B cell (primary cell): ENCODE measurements at regions not wholly inside any gene's neighbourhood (a gene's known extent, or its start where the extent isn't known, plus 50 kb on each side); places are given as distances from the start of the nearest gene placed in this dataset.

Experiments
- ATAC-seq: fragments of 200-7000 bp; cut with Tn5 transposase; one replicate; pipeline ENCODE4 v1.10.0; 2021; ENCODE audit warnings: low read depth, mild to moderate bottlenecking, moderate number of reproducible peaks, moderate library complexity
- CTCF ChIA-PET: fragments of 350-600 bp; sonication (Branson Sonifier 250); formaldehyde crosslinking; loops from one replicate; lab custom pipeline; 2021; ENCODE audit warnings: antibody characterized with exemption, inconsistent platforms; lab: Charles Lee
- POLR2A ChIA-PET: fragments of 350-600 bp; sonication (Branson Sonifier 250); formaldehyde crosslinking; loops from one replicate; lab custom pipeline; 2021; ENCODE audit warnings: antibody characterized with exemption; lab: Charles Lee
- DNase-seq: peaks from one replicate; pipeline ENCODE4 v3.0.0; 2013
- H2AFZ ChIP-seq: 2 replicates; pipeline ENCODE4 v1.6.1; 2012; ENCODE audit warnings: mild to moderate bottlenecking, low read depth, low read length; ENCODE audit not compliant: insufficient read depth, poor library complexity, severe bottlenecking
- H3K27ac ChIP-seq, 2 donors: 1 replicate in 1 of 2; 2 replicates in 1 of 2; pipeline ENCODE4 v1.5.1; 2012 to 2013; ENCODE audit warnings: low read length in 2 of 2, mild to moderate bottlenecking in 2 of 2, moderate library complexity in 1 of 2
- H3K27me3 ChIP-seq, 4 experiments: fragments of 200-600 bp in 1 of 4; sonication (generic) in 1 of 4; replicated peaks in 1 of 4; 1 replicate in 2 of 4; 2 replicates in 2 of 4; pipeline versions ENCODE4 v1.6.1 to v1.7.0; 2013 to 2016; ENCODE audit warnings: low read length in 3 of 4, mild to moderate bottlenecking in 2 of 4, mixed read lengths in 1 of 4, moderate library complexity in 1 of 4; ENCODE audit not compliant: insufficient read depth in 4 of 4, control insufficient read depth in 3 of 4; ENCODE audit errors: control extremely low read depth in 1 of 4
- H3K36me3 ChIP-seq, 2 experiments: replicated peaks in 1 of 2; 1 replicate in 1 of 2; 2 replicates in 1 of 2; pipeline versions ENCODE4 v1.6.1 to v1.7.1; 2013; ENCODE audit warnings: low read length in 1 of 2; ENCODE audit not compliant: insufficient read depth in 2 of 2, control insufficient read depth in 1 of 2; ENCODE audit errors: control extremely low read depth in 1 of 2, extremely low read depth in 1 of 2
- H3K4me1 ChIP-seq, 2 donors: fragments of 200-600 bp in 1 of 2; sonication (generic) in 1 of 2; 1 replicate in 1 of 2; 2 replicates in 1 of 2; pipeline versions ENCODE4 v1.5.1 to v1.6.1; 2013 to 2017; ENCODE audit warnings: low read length in 2 of 2; ENCODE audit not compliant: control insufficient read depth in 2 of 2, insufficient read depth in 2 of 2
- H3K4me2 ChIP-seq: replicated peaks from 2 replicates; pipeline ENCODE3; 2012; ENCODE audit warnings: mild to moderate bottlenecking, low read depth, low read length; ENCODE audit not compliant: poor library complexity, severe bottlenecking
- H3K4me3 ChIP-seq, 5 experiments: fragments of 200-600 bp in 1 of 5; sonication (generic) in 1 of 5; 1 replicate in 3 of 5; 2 replicates in 2 of 5; pipeline versions ENCODE4 v1.5.1 to v1.7.0; 2011 to 2016; ENCODE audit warnings: low read length in 4 of 5, mild to moderate bottlenecking in 4 of 5, low read depth in 2 of 5, control low read depth in 1 of 5, moderate library complexity in 1 of 5; ENCODE audit not compliant: insufficient read depth in 1 of 5; ENCODE audit errors: control extremely low read depth in 1 of 5, extremely low read depth in 1 of 5
- H3K79me2 ChIP-seq: fragments of 200-600 bp; sonication (generic); one replicate; pipeline ENCODE4 v1.6.0; 2016; ENCODE audit warnings: low read length; ENCODE audit not compliant: control insufficient read depth, insufficient read depth
- H3K9ac ChIP-seq: fragments of 200-600 bp; sonication (generic); 2 replicates; pipeline ENCODE4 v1.6.1; 2017; ENCODE audit warnings: mild to moderate bottlenecking, low read length, moderate library complexity
- H3K9me3 ChIP-seq, 3 donors: one replicate each; pipeline versions ENCODE4 v1.6.1 to v1.7.1; 2013; ENCODE audit warnings: low read length in 2 of 3; ENCODE audit not compliant: control insufficient read depth in 2 of 3, insufficient read depth in 1 of 3; ENCODE audit errors: control extremely low read depth in 1 of 3
- H4K20me1 ChIP-seq: 2 replicates; pipeline ENCODE4 v1.6.0; 2012; ENCODE audit warnings: mild to moderate bottlenecking, low read length; ENCODE audit not compliant: insufficient read depth, control insufficient read depth, poor library complexity, severe bottlenecking
- H3K27ac Mint-ChIP-seq: one replicate; pipeline ENCODE4 v1.8.0; 2021; ENCODE audit warnings: mixed read lengths
- H3K27me3 Mint-ChIP-seq: one replicate; pipeline ENCODE4 v1.8.0; 2021; ENCODE audit warnings: mixed read lengths
- H3K4me1 Mint-ChIP-seq: one replicate; pipeline ENCODE4 v1.8.0; 2021; ENCODE audit warnings: mixed read lengths
- H3K4me3 Mint-ChIP-seq: one replicate; pipeline ENCODE4 v1.8.0; 2021; ENCODE audit warnings: mixed read lengths
- H3K9me3 Mint-ChIP-seq: one replicate; pipeline ENCODE4 v1.8.0; 2022; ENCODE audit warnings: mixed read lengths; ENCODE audit not compliant: insufficient read depth
- CTCF ChIP-seq: fragments of 200-600 bp; IDR thresholded peaks from one replicate; pipeline ENCODE4 v1.8.0; 2022; ENCODE audit warnings: antibody characterized with exemption, mild to moderate bottlenecking
- EZH2 ChIP-seq: IDR thresholded peaks from 2 replicates; pipeline ENCODE4 v1.6.1; 2012; ENCODE audit warnings: borderline replicate concordance, low read depth, mild to moderate bottlenecking, moderate library complexity, low read length; ENCODE audit not compliant: insufficient read depth, poor library complexity, severe bottlenecking
- WGBS: methylation state at CpG from one replicate; pipeline ENCODE4 v1.1.5; 2013; ENCODE audit warnings: missing lambda C conversion rate; ENCODE audit not compliant: insufficient coverage; 5-methylcytosine and 5-hydroxymethylcytosine counted together
- intact Hi-C: fragments of 100-400 bp; cut with micrococcal nuclease; formaldehyde crosslinking; loops from one replicate; pipeline ENCODE4 v1.10.0; 2022

- H3K27me3 Mint-ChIP-seq: no peaks in the 10 kb centered on the region
- H3K4me2 ChIP-seq: no peak overlapping the region
- no peak overlapping the region for H3K4me3 Mint-ChIP-seq
- H3K9me3 ChIP-seq: no peaks in the 10 kb centered on the region
- H3K4me1 ChIP-seq: no peaks in the 10 kb centered on the region
- H3K4me1 Mint-ChIP-seq: peaks cover 4% of the 10 kb centered on the region
- no peak overlapping the region for H3K9ac ChIP-seq
- H3K27ac ChIP-seq: no peak overlapping the region
- intact Hi-C loops: no loop called here
- no peak for ATAC-seq
- no peak overlapping the region for H3K27ac Mint-ChIP-seq
- no peak for TF ChIP-seq EZH2
- no peak for TF ChIP-seq CTCF
- no CpG with 5 or more reads among the region's 2 CpGs for WGBS
- H3K4me3 ChIP-seq: no peak overlapping the region
- DNase-seq: no peak
- H3K79me2 ChIP-seq: no peaks in the 10 kb centered on the region
- H2AFZ ChIP-seq: no peak overlapping the region
- ChIA-PET CTCF (no interaction called here), POLR2A (no interaction called here)
- no peaks in the 10 kb centered on the region for H4K20me1 ChIP-seq
- H3K36me3 ChIP-seq: no peaks in the 10 kb centered on the region
- H3K9me3 Mint-ChIP-seq: no peaks in the 10 kb centered on the region
- no peaks in the 10 kb centered on the region for H3K27me3 ChIP-seq
Observed at GRCh38 chr7:18191341-18191740, 163.7 kb upstream of the PRPS1L1 start.

- H3K27me3 ChIP-seq: no peaks in the 10 kb centered on the region
- Mint-ChIP-seq H3K27me3 (no peaks in the 10 kb centered on the region), H3K4me1 (peaks cover 2% of the 10 kb centered on the region), H3K9me3 (peaks cover under 1% of the 10 kb centered on the region), H3K27ac (no peak overlapping the region), H3K4me3 (no peak overlapping the region)
- POLR2A ChIA-PET: no interaction called here
- H3K4me1 ChIP-seq: no peaks in the 10 kb centered on the region
- CTCF ChIA-PET: no interaction called here
- WGBS: 93% methylated on average over 1 of the region's 8 CpGs
- no peak overlapping the region for H2AFZ ChIP-seq
- H4K20me1 ChIP-seq: no peaks in the 10 kb centered on the region
- no peak overlapping the region for H3K4me3 ChIP-seq
- DNase-seq (no peak), ATAC-seq (no peak)
- intact Hi-C loops: no loop called here
- H3K9ac ChIP-seq: no peak overlapping the region
- H3K4me2 ChIP-seq: no peak overlapping the region
- no peak overlapping the region for H3K27ac ChIP-seq
- H3K36me3 ChIP-seq: no peaks in the 10 kb centered on the region
- H3K9me3 ChIP-seq: no peaks in the 10 kb centered on the region
- H3K79me2 ChIP-seq: no peaks in the 10 kb centered on the region
- no peak for TF ChIP-seq EZH2
- no peak for TF ChIP-seq CTCF
Observed at GRCh38 chr7:18191862-18192625, 164.4 kb upstream of the PRPS1L1 start.
